ENCODE measurements at regions not wholly inside any gene's neighbourhood (a gene's known extent, or its start where the extent isn't known, plus 50 kb on each side); places are given as distances from the start of the nearest gene placed in this dataset.
"Not testable (repeated sequence)": the region's sequence is repeated elsewhere in the genome, so short reads cannot be mapped to it uniquely, and the experiment has no call there.

- dilution Hi-C loops (cut with HindIII; ENCODE audit: low sequenced_read_pairs, unreplicated experiment); H3K4me3 ChIP-seq (ENCODE audit: insufficient read depth, low read depth, low read length); in situ Hi-C loops (cut with MboI; ENCODE audit: low sequenced_read_pairs): not testable (repeated sequence)
Measured at GRCh38 chr9:62915661-62916060, 1725.8 kb downstream of the SPATA31A7 start.

GRCh38 chr9:62918648-62919385, 1729.0 kb downstream of the SPATA31A7 start:
- H3K36me3 ChIP-seq (ENCODE audit: control insufficient read depth, insufficient read depth, low read length); H2BK5ac ChIP-seq (ENCODE audit: low read depth, low read length, poor library complexity, severe bottlenecking); H3K56ac ChIP-seq (ENCODE audit: extremely low read depth, insufficient read depth, low read length); H3K9me3 ChIP-seq (ENCODE audit: control insufficient read depth, insufficient read depth, low read length); H3K4me1 ChIP-seq (ENCODE audit: control insufficient read depth, insufficient read depth, low read length); H2AK9ac ChIP-seq (replicated peaks; ENCODE audit: low read depth, low read length, poor library complexity); H3K4ac ChIP-seq (ENCODE audit: low read depth, low read length); BruUV-seq (replicated peaks); DNase-seq; dilution Hi-C loops (cut with HindIII; ENCODE audit: low sequenced_read_pairs, unreplicated experiment); H3K79me1 ChIP-seq (ENCODE audit: low read depth in 1 of 2, low read length in 2 of 2); CTCF ChIA-PET; H4K91ac ChIP-seq (ENCODE audit: insufficient read depth, low read depth, low read length); H2AK5ac ChIP-seq (ENCODE audit: low read depth, low read length); H2BK20ac ChIP-seq (ENCODE audit: low read depth, low read length); H3K9me1 ChIP-seq (ENCODE audit: insufficient read depth, low read length); H3K9ac ChIP-seq (ENCODE audit: low read depth, low read length); H3K27ac ChIP-seq (ENCODE audit: insufficient read depth, low read length); in situ Hi-C loops (cut with MboI; ENCODE audit: low sequenced_read_pairs); H3K27me3 ChIP-seq (ENCODE audit: control insufficient read depth, insufficient read depth, low read length); H3K4me2 ChIP-seq (ENCODE audit: low read depth, low read length); H2BK120ac ChIP-seq (ENCODE audit: low read depth, low read length); ATAC-seq (ENCODE audit: low read depth); H3K18ac ChIP-seq (ENCODE audit: low read depth, low read length); H3K4me3 ChIP-seq (ENCODE audit: insufficient read depth, low read depth, low read length); intact Hi-C loops (cut with micrococcal nuclease); POLR2A ChIA-PET (ENCODE audit: unreplicated experiment); H3K23ac ChIP-seq (ENCODE audit: low read depth, low read length); H2BK15ac ChIP-seq (ENCODE audit: low read depth, low read length); H4K5ac ChIP-seq (ENCODE audit: low read depth, low read length); H4K8ac ChIP-seq (ENCODE audit: low read depth in 2 of 2, low read length in 2 of 2); H2AFZ ChIP-seq (replicated peaks; ENCODE audit: low read length, poor library complexity); H4K20me1 ChIP-seq (ENCODE audit: insufficient read depth, low read length); H3K14ac ChIP-seq (replicated peaks; ENCODE audit: low read depth, low read length): not testable (repeated sequence)
- WGBS, 2 experiments (ENCODE audit: extremely low coverage in 2 of 2, insufficient read length in 1 of 2), result no CpG with 5 or more reads among the region's 3 CpGs

More at GRCh38 chr9:62915661-62916060, 1725.8 kb downstream of the SPATA31A7 start:
- H4K91ac ChIP-seq (ENCODE audit: insufficient read depth, low read depth, low read length); DNase-seq; H3K9me3 ChIP-seq (ENCODE audit: control insufficient read depth, insufficient read depth, low read length); intact Hi-C loops (cut with micrococcal nuclease); H2BK5ac ChIP-seq (ENCODE audit: low read depth, low read length, poor library complexity, severe bottlenecking); H3K4me1 ChIP-seq (ENCODE audit: control insufficient read depth, insufficient read depth, low read length); H3K56ac ChIP-seq (ENCODE audit: extremely low read depth, insufficient read depth, low read length); H2AK5ac ChIP-seq (ENCODE audit: low read depth, low read length); H4K8ac ChIP-seq (ENCODE audit: low read depth in 2 of 2, low read length in 2 of 2); H3K27me3 ChIP-seq (ENCODE audit: control insufficient read depth, insufficient read depth, low read length); H3K9me1 ChIP-seq (ENCODE audit: insufficient read depth, low read length); H2BK20ac ChIP-seq (ENCODE audit: low read depth, low read length); H3K79me1 ChIP-seq (ENCODE audit: low read depth in 1 of 2, low read length in 2 of 2); H3K36me3 ChIP-seq (ENCODE audit: control insufficient read depth, insufficient read depth, low read length); H3K9ac ChIP-seq (ENCODE audit: low read depth, low read length); POLR2A ChIA-PET (ENCODE audit: unreplicated experiment); H3K27ac ChIP-seq (ENCODE audit: insufficient read depth, low read length); BruUV-seq (replicated peaks); H3K18ac ChIP-seq (ENCODE audit: low read depth, low read length); H3K23ac ChIP-seq (ENCODE audit: low read depth, low read length); H3K4ac ChIP-seq (ENCODE audit: low read depth, low read length); H4K20me1 ChIP-seq (ENCODE audit: insufficient read depth, low read length); H2AK9ac ChIP-seq (replicated peaks; ENCODE audit: low read depth, low read length, poor library complexity); H3K14ac ChIP-seq (replicated peaks; ENCODE audit: low read depth, low read length); CTCF ChIA-PET; H4K5ac ChIP-seq (ENCODE audit: low read depth, low read length); H2BK15ac ChIP-seq (ENCODE audit: low read depth, low read length); H2AFZ ChIP-seq (replicated peaks; ENCODE audit: low read length, poor library complexity); H3K4me2 ChIP-seq (ENCODE audit: low read depth, low read length); H2BK120ac ChIP-seq (ENCODE audit: low read depth, low read length): not testable (repeated sequence)
- peak; percentile 100 for ATAC-seq (ENCODE audit: low read depth)
- WGBS, 2 experiments (ENCODE audit: extremely low coverage in 2 of 2, insufficient read length in 1 of 2), result no CpG with 5 or more reads among the region's 32 CpGs

Data from IMR-90 (cell line).